Neural cell (in vitro differentiated cells): ENCODE measurements at regions not wholly inside any gene's neighbourhood (a gene's known extent, or its start where the extent isn't known, plus 50 kb on each side); places are given as distances from the start of the nearest gene placed in this dataset.

ENCODE experiments used
- H2AFZ ChIP-seq: fragments of 200-600, 300-800 bp; sonication (generic), shearing (Covaris generic); 2 replicates; pipeline ENCODE4 v1.6.0; 2014; ENCODE audit warnings: low read depth, mild to moderate bottlenecking, antibody characterized with exemption, low read length, moderate library complexity
- H3F3A ChIP-seq: fragments of 200-600 bp; shearing (Covaris generic); 2 replicates; pipeline ENCODE4 v1.6.1; 2016; ENCODE audit warnings: mild to moderate bottlenecking, moderate library complexity, mixed read lengths, antibody characterized with exemption, low read length; ENCODE audit not compliant: insufficient read depth, poor library complexity, severe bottlenecking
- H3K27ac ChIP-seq: fragments of 200-600, 300-800 bp; sonication (generic), shearing (Covaris generic); 2 replicates; pipeline ENCODE4 v1.5.1; 2014; ENCODE audit warnings: mild to moderate bottlenecking, low read length, moderate library complexity
- H3K27me3 ChIP-seq: fragments of 300-800, 200-600 bp; sonication (generic), shearing (Covaris generic); 2 replicates; pipeline ENCODE4 v1.6.0; 2014; ENCODE audit warnings: mild to moderate bottlenecking, low read depth, low read length, moderate library complexity; ENCODE audit not compliant: insufficient read depth
- H3K36me3 ChIP-seq: fragments of 300-800, 200-600 bp; sonication (generic), shearing (Covaris generic); 2 replicates; pipeline ENCODE4 v1.5.1; 2014; ENCODE audit warnings: mild to moderate bottlenecking, antibody characterized with exemption, low read length, moderate library complexity; ENCODE audit not compliant: insufficient read depth
- H3K4me2 ChIP-seq: fragments of 300-800, 200-600 bp; sonication (generic), shearing (Covaris generic); 2 replicates; pipeline ENCODE4 v1.6.0; 2014; ENCODE audit warnings: mild to moderate bottlenecking, low read length
- H3K4me3 ChIP-seq: fragments of 300-800, 200-600 bp; sonication (generic), shearing (Covaris generic); 2 replicates; pipeline ENCODE4 v1.5.1; 2014; ENCODE audit warnings: mild to moderate bottlenecking, low read length, moderate library complexity
- H3K79me2 ChIP-seq: fragments of 200-600 bp; shearing (Covaris generic); replicated peaks from 2 replicates; pipeline ENCODE4 v1.6.0; 2014; ENCODE audit warnings: mild to moderate bottlenecking, low read length, moderate library complexity; ENCODE audit not compliant: insufficient read depth
- H3K9ac ChIP-seq: fragments of 300-800, 200-600 bp; sonication (generic), shearing (Covaris generic); 2 replicates; pipeline ENCODE4 v1.6.1; 2016; ENCODE audit warnings: mild to moderate bottlenecking, low read length, mixed read lengths
- H3K9me2 ChIP-seq: fragments of 200-600 bp; shearing (Covaris generic); 2 replicates; pipeline ENCODE4 v1.6.1; 2016; ENCODE audit warnings: mild to moderate bottlenecking, low read length, mixed read lengths; ENCODE audit not compliant: insufficient read depth
- H3K9me3 ChIP-seq: fragments of 200-600, 300-800 bp; sonication (generic), shearing (Covaris generic); 2 replicates; pipeline ENCODE4 v1.6.1; 2016; ENCODE audit warnings: mild to moderate bottlenecking, mixed run types, low read length, moderate library complexity, mixed read lengths
- H4K20me1 ChIP-seq: fragments of 200-600 bp; shearing (Covaris generic); 2 replicates; pipeline ENCODE4 v1.6.1; 2016; ENCODE audit warnings: mild to moderate bottlenecking, mixed run types; ENCODE audit not compliant: insufficient read depth
- EP300 ChIP-seq: fragments of 450-650 bp; conservative IDR thresholded peaks from 2 replicates; pipeline ENCODE4 v1.6.1; 2014; ENCODE audit warnings: antibody characterized with exemption, mild to moderate bottlenecking, moderate library complexity; ENCODE audit not compliant: poor library complexity, severe bottlenecking
- EZH2 ChIP-seq: fragments of 200-600, 300-800 bp; shearing (Covaris generic), sonication (generic); IDR thresholded peaks from 2 replicates; pipeline ENCODE4 v1.6.1; 2014; ENCODE audit warnings: antibody characterized with exemption, low read length, borderline replicate concordance, mild to moderate bottlenecking; ENCODE audit not compliant: insufficient read depth, poor library complexity, severe bottlenecking
- MXI1 ChIP-seq: fragments of 450-650 bp; conservative IDR thresholded peaks from 2 replicates; pipeline ENCODE4 v1.6.1; 2014; ENCODE audit warnings: antibody characterized with exemption, mild to moderate bottlenecking; ENCODE audit not compliant: poor library complexity, severe bottlenecking
- POLR2AphosphoS5 ChIP-seq: IDR thresholded peaks from 2 replicates; pipeline ENCODE4 v1.6.1; 2012
- RAD21 ChIP-seq: fragments of 450-650 bp; conservative IDR thresholded peaks from 2 replicates; pipeline ENCODE4 v1.6.1; 2014; ENCODE audit warnings: antibody characterized with exemption, mild to moderate bottlenecking, moderate library complexity
- SMC3 ChIP-seq: fragments of 450-650 bp; conservative IDR thresholded peaks from 2 replicates; pipeline ENCODE4 v1.6.1; 2014; ENCODE audit warnings: antibody characterized with exemption, mild to moderate bottlenecking, moderate library complexity; ENCODE audit not compliant: poor library complexity
- TAF1 ChIP-seq: IDR thresholded peaks from 2 replicates; pipeline ENCODE4 v1.6.1; 2012; ENCODE audit warnings: low read depth
- TF ChIP-seq, protein P1 (sequence below): fragments of 450-650 bp; IDR thresholded peaks from 2 replicates; pipeline ENCODE4 v1.5.1; 2014; ENCODE audit warnings: antibody characterized with exemption, mild to moderate bottlenecking, moderate library complexity; ENCODE audit not compliant: poor library complexity, severe bottlenecking
- TF ChIP-seq, protein P2 (sequence below): IDR thresholded peaks from 2 replicates; pipeline ENCODE4 v1.6.1; 2012; ENCODE audit warnings: borderline replicate concordance

DNA sequence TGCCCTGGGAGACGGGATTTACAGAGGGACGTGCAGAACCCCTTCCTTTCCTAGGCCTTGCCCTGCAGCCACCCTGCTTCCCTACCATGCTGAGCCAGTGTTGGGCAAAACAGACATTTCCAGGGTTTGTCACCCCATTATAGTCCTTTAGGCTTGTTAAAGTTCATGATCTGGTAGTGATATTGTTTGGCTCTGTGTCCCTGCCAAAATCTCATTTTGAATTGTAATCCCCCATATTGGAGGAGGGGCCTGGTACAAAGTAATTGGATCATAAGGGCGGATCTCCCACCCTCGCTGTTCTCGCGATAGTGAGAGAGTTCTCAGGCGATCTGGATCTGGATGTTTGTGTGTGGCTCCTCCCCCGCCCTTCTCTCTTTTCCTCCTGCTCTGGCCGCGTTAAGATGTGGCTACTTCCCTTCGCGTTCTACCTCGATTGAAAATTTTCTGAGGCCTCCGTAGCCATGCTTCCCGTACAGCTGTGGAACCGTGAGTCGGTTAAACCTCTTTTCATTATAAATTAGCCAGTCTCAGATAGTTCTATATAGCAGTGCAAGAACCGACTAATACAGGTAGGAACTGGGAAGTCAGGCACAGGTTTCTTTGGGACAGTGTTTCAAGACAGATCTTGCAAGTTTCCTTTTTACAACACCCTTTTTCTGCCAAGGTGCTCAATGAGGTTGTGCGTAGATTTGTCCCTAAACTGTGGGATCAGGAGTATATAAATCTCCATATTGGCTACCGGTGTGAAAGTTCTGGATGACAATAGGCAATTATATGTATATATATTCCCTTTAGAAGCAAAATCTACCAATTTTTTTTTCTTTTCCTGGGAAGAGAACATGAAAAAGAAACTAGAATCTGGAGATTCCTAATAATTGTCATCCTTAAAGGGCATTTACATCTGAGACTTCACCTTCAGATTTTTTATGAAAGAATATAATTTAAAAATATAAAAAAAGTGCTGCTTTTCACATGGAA, 152.1 kb downstream of the SAMD5 start:
- no peaks in the 10 kb centered on the region for H3K9me2 ChIP-seq
- H3K9me3 ChIP-seq, result no peaks in the 10 kb centered on the region
- no peaks in the 10 kb centered on the region for H3K36me3 ChIP-seq
- H3K4me3 ChIP-seq, result no peak overlapping the region
- TF ChIP-seq MXI1, result no peak
- TF ChIP-seq RAD21, result no peak
- no peak for TF ChIP-seq EP300
- no peak for TF ChIP-seq SMC3
- TF ChIP-seq, protein P1, sequence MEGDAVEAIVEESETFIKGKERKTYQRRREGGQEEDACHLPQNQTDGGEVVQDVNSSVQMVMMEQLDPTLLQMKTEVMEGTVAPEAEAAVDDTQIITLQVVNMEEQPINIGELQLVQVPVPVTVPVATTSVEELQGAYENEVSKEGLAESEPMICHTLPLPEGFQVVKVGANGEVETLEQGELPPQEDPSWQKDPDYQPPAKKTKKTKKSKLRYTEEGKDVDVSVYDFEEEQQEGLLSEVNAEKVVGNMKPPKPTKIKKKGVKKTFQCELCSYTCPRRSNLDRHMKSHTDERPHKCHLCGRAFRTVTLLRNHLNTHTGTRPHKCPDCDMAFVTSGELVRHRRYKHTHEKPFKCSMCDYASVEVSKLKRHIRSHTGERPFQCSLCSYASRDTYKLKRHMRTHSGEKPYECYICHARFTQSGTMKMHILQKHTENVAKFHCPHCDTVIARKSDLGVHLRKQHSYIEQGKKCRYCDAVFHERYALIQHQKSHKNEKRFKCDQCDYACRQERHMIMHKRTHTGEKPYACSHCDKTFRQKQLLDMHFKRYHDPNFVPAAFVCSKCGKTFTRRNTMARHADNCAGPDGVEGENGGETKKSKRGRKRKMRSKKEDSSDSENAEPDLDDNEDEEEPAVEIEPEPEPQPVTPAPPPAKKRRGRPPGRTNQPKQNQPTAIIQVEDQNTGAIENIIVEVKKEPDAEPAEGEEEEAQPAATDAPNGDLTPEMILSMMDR, result no peak
- TF ChIP-seq TAF1, result no peak
- TF ChIP-seq, protein P2, sequence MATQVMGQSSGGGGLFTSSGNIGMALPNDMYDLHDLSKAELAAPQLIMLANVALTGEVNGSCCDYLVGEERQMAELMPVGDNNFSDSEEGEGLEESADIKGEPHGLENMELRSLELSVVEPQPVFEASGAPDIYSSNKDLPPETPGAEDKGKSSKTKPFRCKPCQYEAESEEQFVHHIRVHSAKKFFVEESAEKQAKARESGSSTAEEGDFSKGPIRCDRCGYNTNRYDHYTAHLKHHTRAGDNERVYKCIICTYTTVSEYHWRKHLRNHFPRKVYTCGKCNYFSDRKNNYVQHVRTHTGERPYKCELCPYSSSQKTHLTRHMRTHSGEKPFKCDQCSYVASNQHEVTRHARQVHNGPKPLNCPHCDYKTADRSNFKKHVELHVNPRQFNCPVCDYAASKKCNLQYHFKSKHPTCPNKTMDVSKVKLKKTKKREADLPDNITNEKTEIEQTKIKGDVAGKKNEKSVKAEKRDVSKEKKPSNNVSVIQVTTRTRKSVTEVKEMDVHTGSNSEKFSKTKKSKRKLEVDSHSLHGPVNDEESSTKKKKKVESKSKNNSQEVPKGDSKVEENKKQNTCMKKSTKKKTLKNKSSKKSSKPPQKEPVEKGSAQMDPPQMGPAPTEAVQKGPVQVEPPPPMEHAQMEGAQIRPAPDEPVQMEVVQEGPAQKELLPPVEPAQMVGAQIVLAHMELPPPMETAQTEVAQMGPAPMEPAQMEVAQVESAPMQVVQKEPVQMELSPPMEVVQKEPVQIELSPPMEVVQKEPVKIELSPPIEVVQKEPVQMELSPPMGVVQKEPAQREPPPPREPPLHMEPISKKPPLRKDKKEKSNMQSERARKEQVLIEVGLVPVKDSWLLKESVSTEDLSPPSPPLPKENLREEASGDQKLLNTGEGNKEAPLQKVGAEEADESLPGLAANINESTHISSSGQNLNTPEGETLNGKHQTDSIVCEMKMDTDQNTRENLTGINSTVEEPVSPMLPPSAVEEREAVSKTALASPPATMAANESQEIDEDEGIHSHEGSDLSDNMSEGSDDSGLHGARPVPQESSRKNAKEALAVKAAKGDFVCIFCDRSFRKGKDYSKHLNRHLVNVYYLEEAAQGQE, result no peak
- TF ChIP-seq POLR2AphosphoS5, result no peak
- TF ChIP-seq EZH2, result no peak
- H3K4me2 ChIP-seq, result no peak overlapping the region
- no peaks in the 10 kb centered on the region for H4K20me1 ChIP-seq
- no peak overlapping the region for H3K27ac ChIP-seq
- no peaks in the 10 kb centered on the region for H3K27me3 ChIP-seq
- no peaks in the 10 kb centered on the region for H3K79me2 ChIP-seq
- H3K9ac ChIP-seq, result no peak overlapping the region
- peaks cover 6% of the 10 kb centered on the region for H3F3A ChIP-seq
- H2AFZ ChIP-seq, result no peak overlapping the region

DNA sequence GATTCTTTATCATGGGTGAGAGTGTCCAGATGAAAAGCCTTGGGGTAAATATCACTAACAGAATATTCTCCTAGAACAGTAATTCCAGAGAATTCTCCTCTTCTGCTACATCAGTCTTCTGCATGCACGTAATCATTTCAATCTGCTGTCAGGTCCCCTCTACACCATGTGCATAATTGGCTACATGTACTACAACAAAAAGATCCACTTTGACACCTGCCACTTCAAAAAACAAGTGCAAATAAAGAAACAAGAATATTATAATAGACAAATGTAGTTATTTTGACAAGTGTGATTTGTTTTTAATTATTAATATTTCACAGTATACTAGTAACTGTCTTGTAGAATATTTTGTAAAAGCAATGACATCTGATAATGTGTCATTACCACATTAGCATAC, 154.2 kb downstream of the SAMD5 start:
- Histone ChIP-seq H3K9ac (no peak overlapping the region), H2AFZ (no peak overlapping the region), H3K27me3 (no peaks in the 10 kb centered on the region), H3F3A (peaks cover 6% of the 10 kb centered on the region), H3K9me3 (no peaks in the 10 kb centered on the region), H3K4me3 (no peak overlapping the region), H3K79me2 (no peaks in the 10 kb centered on the region), H3K4me2 (peak overlapping the region; percentile 16), H3K27ac (peak overlapping the region; percentile 78), H4K20me1 (no peaks in the 10 kb centered on the region), H3K36me3 (no peaks in the 10 kb centered on the region), H3K9me2 (no peaks in the 10 kb centered on the region)
- TF ChIP-seq, protein P1, result no peak
- TF ChIP-seq POLR2AphosphoS5 (peak; percentile 95), EP300 (peak; percentile 94), EZH2 (no peak), SMC3 (no peak), RAD21 (no peak), TAF1 (no peak), MXI1 (no peak)
- TF ChIP-seq, protein P2, result no peak
